HCT116 (cell line): ENCODE measurements at regions not wholly inside any gene's neighbourhood (a gene's known extent, or its start where the extent isn't known, plus 50 kb on each side); places are given as distances from the start of the nearest gene placed in this dataset.

Source experiments
- ATAC-seq: fragments of 200-7000 bp; cut with Tn5 transposase; 2 replicates; pipeline ENCODE4 v1.9.1; 2020; ENCODE audit warnings: mild to moderate bottlenecking, moderate library complexity
- BruUV-seq: library from RNA; stranded (reverse); fragments of 400-500 nt; replicated peaks from 2 replicates; lab custom pipeline; 2021; lab: Mats Ljungman, UMichigan
- CTCF ChIA-PET: fragments of 300-600 bp; sonication (Branson Sonifier 250); formaldehyde crosslinking; loops from one replicate; lab custom pipeline; 2021; ENCODE audit warnings: antibody characterized with exemption; lab: Charles Lee
- POLR2A ChIA-PET: fragments of 300-600, 350-600 bp; sonication (Branson Sonifier 250); formaldehyde crosslinking; loops from one replicate; lab custom pipeline; 2021; ENCODE audit warnings: antibody characterized with exemption; lab: Charles Lee
- RAD21 ChIA-PET, 2 experiments: fragments of 300-600 bp; sonication (Branson Sonifier 250); formaldehyde crosslinking; loops; one replicate each; lab custom pipeline; 2023; ENCODE audit warnings: low total read pairs in 2 of 2; ENCODE audit not compliant: uncharacterized antibody in 2 of 2, unreplicated experiment in 2 of 2, low non-redundant PET in 1 of 2; lab: Charles Lee
- DNase-seq: peaks from one replicate; pipeline ENCODE4 v3.0.0-alpha.2; 2010; ENCODE audit warnings: low read depth, low spot score
- H2AFZ ChIP-seq: fragments of 200-600 bp; shearing (Covaris generic), sonication (generic); 2 replicates; pipeline ENCODE4 v1.6.1; 2017; ENCODE audit warnings: low read depth, mixed run types, mixed read lengths, antibody characterized with exemption, low read length; ENCODE audit not compliant: poor library complexity, severe bottlenecking
- H3K27ac ChIP-seq: 2 replicates; pipeline ENCODE4 v1.5.1; 2012; ENCODE audit warnings: low read depth, low read length
- H3K27me3 ChIP-seq: fragments of 200-600 bp; sonication (generic); 2 replicates; pipeline ENCODE4 v1.6.1; 2016; ENCODE audit warnings: mixed run types, low read length, mixed read lengths; ENCODE audit not compliant: insufficient read depth
- H3K36me3 ChIP-seq, 2 experiments: fragments of 200-500 bp in 1 of 2; fragments of 200-600 bp in 1 of 2; sonication (Bioruptor generic) in 1 of 2; sonication (generic) in 1 of 2; 2 replicates each; pipeline versions ENCODE4 v1.5.1 to v1.6.1; 2014 to 2016; ENCODE audit warnings: low read length in 2 of 2, inconsistent platforms in 1 of 2, mixed read lengths in 1 of 2, mixed run types in 1 of 2; ENCODE audit not compliant: insufficient read depth in 2 of 2, control insufficient read depth in 1 of 2
- H3K4me1 ChIP-seq, 2 experiments: fragments of 200-600 bp in 1 of 2; sonication (generic) in 1 of 2; 2 replicates each; pipeline versions ENCODE4 v1.5.1 to v1.6.1; 2012 to 2017; ENCODE audit warnings: low read length in 2 of 2, inconsistent platforms in 1 of 2, mild to moderate bottlenecking in 1 of 2, mixed read lengths in 1 of 2, mixed run types in 1 of 2, moderate library complexity in 1 of 2; ENCODE audit not compliant: insufficient read depth in 2 of 2, control insufficient read depth in 1 of 2
- H3K4me2 ChIP-seq: fragments of 200-600 bp; sonication (generic); 2 replicates; pipeline ENCODE4 v1.6.1; 2017; ENCODE audit warnings: mixed run types, low read length, mixed read lengths
- H3K4me3 ChIP-seq, 2 experiments: fragments of 200-600 bp in 1 of 2; sonication (generic) in 1 of 2; replicated peaks in 1 of 2; 2 replicates each; pipeline ENCODE4 v1.5.1; 2011 to 2016; ENCODE audit warnings: low read length in 2 of 2, control low read depth in 1 of 2, low read depth in 1 of 2, mild to moderate bottlenecking in 1 of 2, mixed read lengths in 1 of 2, mixed run types in 1 of 2
- H3K79me2 ChIP-seq: fragments of 200-600 bp; sonication (generic); 2 replicates; pipeline ENCODE4 v1.6.1; 2017; ENCODE audit warnings: mild to moderate bottlenecking, mixed run types, low read length, moderate library complexity, mixed read lengths; ENCODE audit not compliant: insufficient read depth
- H3K9ac ChIP-seq: fragments of 200-600 bp; sonication (generic); 2 replicates; pipeline ENCODE4 v1.6.1; 2016; ENCODE audit warnings: low read length, mixed read lengths
- H3K9me2 ChIP-seq: fragments of 200-600 bp; sonication (generic), shearing (Covaris generic); 2 replicates; pipeline ENCODE4 v1.6.1; 2017; ENCODE audit warnings: mixed run types, mild to moderate bottlenecking, moderate library complexity; ENCODE audit not compliant: insufficient read depth
- H3K9me3 ChIP-seq, 2 experiments: fragments of 200-500 bp in 1 of 2; fragments of 200-600 bp in 1 of 2; sonication (Bioruptor generic) in 1 of 2; sonication (generic) in 1 of 2; 2 replicates each; pipeline ENCODE4 v1.6.1; 2014 to 2017; ENCODE audit warnings: low read length in 2 of 2, mixed read lengths in 2 of 2, inconsistent platforms in 1 of 2, low read depth in 1 of 2, mild to moderate bottlenecking in 1 of 2, mixed run types in 1 of 2, moderate library complexity in 1 of 2; ENCODE audit not compliant: control insufficient read depth in 1 of 2, insufficient read depth in 1 of 2
- H4K20me1 ChIP-seq: fragments of 200-600 bp; sonication (generic), shearing (Covaris generic); 2 replicates; pipeline ENCODE4 v1.6.1; 2017; ENCODE audit warnings: mixed run types, mild to moderate bottlenecking, moderate library complexity; ENCODE audit not compliant: insufficient read depth
- CBX3 ChIP-seq: IDR thresholded peaks from 2 replicates; pipeline ENCODE4 v1.6.1; 2012; ENCODE audit warnings: low read depth
- CEBPB ChIP-seq: IDR thresholded peaks from 2 replicates; pipeline ENCODE4 v1.6.1; 2012; ENCODE audit warnings: low read depth
- EGR1 ChIP-seq: IDR thresholded peaks from 2 replicates; pipeline ENCODE4 v1.6.1; 2012; ENCODE audit warnings: low read depth
- EZH2phosphoT487 ChIP-seq: fragments of 200-600 bp; IDR thresholded peaks from 2 replicates; pipeline ENCODE4 v1.6.1; 2018; ENCODE audit warnings: antibody characterized with exemption, borderline replicate concordance
- JUND ChIP-seq: IDR thresholded peaks from 2 replicates; pipeline ENCODE4 v1.6.1; 2012
- MAX ChIP-seq: IDR thresholded peaks from 2 replicates; pipeline ENCODE4 v1.6.1; 2012
- POLR2A ChIP-seq: IDR thresholded peaks from 2 replicates; pipeline ENCODE4 v1.7.0; 2011; ENCODE audit warnings: borderline replicate concordance; ENCODE audit not compliant: insufficient read depth, insufficient read length; ENCODE audit errors: extremely low read depth
- POLR2AphosphoS5 ChIP-seq: IDR thresholded peaks from 2 replicates; pipeline ENCODE4 v1.6.1; 2011; ENCODE audit warnings: mild to moderate bottlenecking, low read depth, low read length, moderate library complexity
- TCF7L2 ChIP-seq: IDR thresholded peaks from 2 replicates; pipeline ENCODE4 v1.7.0; 2011; ENCODE audit warnings: borderline replicate concordance, inconsistent platforms; ENCODE audit not compliant: insufficient read depth, insufficient read length; ENCODE audit errors: extremely low read depth
- YY1 ChIP-seq: IDR thresholded peaks from 2 replicates; pipeline ENCODE4 v1.6.1; 2011; ENCODE audit warnings: low read length, low read depth, moderate library complexity, mild to moderate bottlenecking; ENCODE audit not compliant: insufficient replicate concordance; ENCODE audit errors: extremely low read depth
- ZBTB33 ChIP-seq: IDR thresholded peaks from 2 replicates; pipeline ENCODE4 v1.6.1; 2011; ENCODE audit warnings: mild to moderate bottlenecking, low read length, moderate library complexity; ENCODE audit not compliant: insufficient replicate concordance; ENCODE audit errors: extremely low read depth
- intact Hi-C: fragments of 100-400 bp; cut with micrococcal nuclease; formaldehyde crosslinking; loops from 2 replicates; pipeline ENCODE4 v1.10.0; 2022

- no peaks in the 10 kb centered on the region for H4K20me1 ChIP-seq
- ATAC-seq (no peak), DNase-seq (no peak)
- no peaks in the 10 kb centered on the region for H3K4me1 ChIP-seq
- no peak overlapping the region for H2AFZ ChIP-seq
- no peaks in the 10 kb centered on the region for H3K36me3 ChIP-seq
- TF ChIP-seq POLR2AphosphoS5 = no peak
- TF ChIP-seq EZH2phosphoT487 = no peak
- no peak for TF ChIP-seq EGR1
- no peak for TF ChIP-seq CEBPB
- no peak for TF ChIP-seq POLR2A
- no peak for TF ChIP-seq YY1
- TF ChIP-seq TCF7L2 = no peak
- no peak for TF ChIP-seq CBX3
- TF ChIP-seq MAX = no peak
- no peak for TF ChIP-seq JUND
- TF ChIP-seq ZBTB33 = no peak
- no peak overlapping the region for H3K27ac ChIP-seq
- no TSS peak for BruUV-seq
- peaks cover 8 to 13% of the 10 kb centered on the region in 2 experiments; a peak in 3 of 4 replicates for H3K9me3 ChIP-seq
- H3K27me3 ChIP-seq = no peaks in the 10 kb centered on the region
- H3K79me2 ChIP-seq = no peaks in the 10 kb centered on the region
- intact Hi-C loops = no loop called here
- ChIA-PET CTCF (no interaction called here), RAD21 (no interaction called here), POLR2A (no interaction called here)
- no peaks in the 10 kb centered on the region for H3K9me2 ChIP-seq
- no peak overlapping the region for H3K4me2 ChIP-seq
- no peak overlapping the region for H3K9ac ChIP-seq
- H3K4me3 ChIP-seq = no peak overlapping the region
Measured at GRCh38 chr2:103265521-103265920, 503.7 kb downstream of the TMEM182 start.
